ENCODE measurements at regions not wholly inside any gene's neighbourhood (a gene's known extent, or its start where the extent isn't known, plus 50 kb on each side); places are given as distances from the start of the nearest gene placed in this dataset.

- no peak for TF ChIP-seq ZNF530 (CRISPR knock-in tag; IDR thresholded peaks at IDR 0.05; ENCODE audit: low read depth)
Measured at GRCh38 chr2:67612576-67613042, 215.5 kb downstream of the ETAA1 start (continued).

- no peaks in the 10 kb centered on the region for H4K20me1 ChIP-seq (ENCODE audit: insufficient read depth, low read length)
- no peaks in the 10 kb centered on the region for H3K79me2 ChIP-seq (ENCODE audit: insufficient read depth, low read length)
- no TSS peak for BruUV-seq (replicated peaks)
- in situ Hi-C loops (cut with HindIII; ENCODE audit: extremely low pct_ligation_motif_present, low pct_unique_long_range_greater_than_20kb) (no loop called here), intact Hi-C loops (cut with micrococcal nuclease; ENCODE audit: unreplicated experiment) (no loop called here)
- H3K9ac ChIP-seq (ENCODE audit: insufficient read depth, low read depth, low read length) = no peak overlapping the region
- ATAC-seq = no peak
- no peak for DNase-seq (ENCODE audit: low spot score)
- H3K4me1 ChIP-seq (ENCODE audit: insufficient read depth, low read length) = no peaks in the 10 kb centered on the region
- no peaks in the 10 kb centered on the region for H3K36me3 ChIP-seq (replicated peaks in 1 of 2; ENCODE audit: control insufficient read depth in 1 of 2, insufficient read depth in 2 of 2, low read length in 2 of 2)
- CTCF ChIA-PET (ENCODE audit: low intra/inter-chr PET ratio, low total read pairs) = no interaction called here
- no peak overlapping the region for H3K4me3 ChIP-seq (replicated peaks in 1 of 3; ENCODE audit: insufficient read depth in 1 of 3, low read depth in 2 of 3, low read length in 3 of 3)
- no peak overlapping the region for H3K4me2 ChIP-seq (ENCODE audit: low read depth, low read length)
- POLR2A ChIA-PET = no interaction called here
- H3K9me3 ChIP-seq (ENCODE audit: low read length) = peaks cover 4% of the 10 kb centered on the region
- WGBS (ENCODE audit: low lambda C conversion rate) = 8% methylated on average over 1 of the region's 1 CpG
- H2AFZ ChIP-seq (ENCODE audit: low read length) = no peak overlapping the region
- H3K27me3 ChIP-seq (ENCODE audit: control insufficient read depth in 1 of 2, insufficient read depth in 2 of 2, low read length in 2 of 2) = no peaks in the 10 kb centered on the region
- no peak for FAIRE-seq
- no peak overlapping the region for H3K27ac ChIP-seq (ENCODE audit: extremely low read length, insufficient read depth, low read length)
- TF ChIP-seq SRSF9 (IDR thresholded peaks at IDR 0.05; ENCODE audit: borderline replicate concordance, insufficient read depth, low read depth, low read length, poor library complexity, severe bottlenecking) (no peak), XRCC5 (optimal IDR thresholded peaks at IDR 0.05; ENCODE audit: low read length) (no peak), BRCA1 (CRISPR knock-in tag; IDR thresholded peaks at IDR 0.05) (no peak), ZNF12 (CRISPR knock-in tag; IDR thresholded peaks at IDR 0.05) (no peak), FOSL1 (CRISPR knock-in tag; IDR thresholded peaks at IDR 0.05; ENCODE audit: borderline replicate concordance) (no peak), FOXJ3 (CRISPR knock-in tag; IDR thresholded peaks at IDR 0.05; ENCODE audit: borderline replicate concordance) (no peak), ZBTB40 (IDR thresholded peaks at IDR 0.05) (no peak), ZBTB40 (CRISPR knock-in tag; IDR thresholded peaks at IDR 0.05) (no peak), ZNF629 (CRISPR knock-in tag; conservative IDR thresholded peaks at IDR 0.05) (no peak), DRAP1 (CRISPR knock-in tag; IDR thresholded peaks at IDR 0.05) (no peak), HMGXB4 (CRISPR knock-in tag; IDR thresholded peaks at IDR 0.05; ENCODE audit: borderline replicate concordance in 1 of 2, low read depth in 1 of 2) (no peak), POLR2AphosphoS5 (IDR thresholded peaks at IDR 0.05; ENCODE audit: low read depth, low read length) (no peak)
Measured at GRCh38 chr2:67613227-67613626, 216.1 kb downstream of the ETAA1 start.
